ENCODE measurements at regions not wholly inside any gene's neighbourhood (a gene's known extent, or its start where the extent isn't known, plus 50 kb on each side); places are given as distances from the start of the nearest gene placed in this dataset.
"Not testable (repeated sequence)": the region's sequence is repeated elsewhere in the genome, so short reads cannot be mapped to it uniquely, and the experiment has no call there.

DNA sequence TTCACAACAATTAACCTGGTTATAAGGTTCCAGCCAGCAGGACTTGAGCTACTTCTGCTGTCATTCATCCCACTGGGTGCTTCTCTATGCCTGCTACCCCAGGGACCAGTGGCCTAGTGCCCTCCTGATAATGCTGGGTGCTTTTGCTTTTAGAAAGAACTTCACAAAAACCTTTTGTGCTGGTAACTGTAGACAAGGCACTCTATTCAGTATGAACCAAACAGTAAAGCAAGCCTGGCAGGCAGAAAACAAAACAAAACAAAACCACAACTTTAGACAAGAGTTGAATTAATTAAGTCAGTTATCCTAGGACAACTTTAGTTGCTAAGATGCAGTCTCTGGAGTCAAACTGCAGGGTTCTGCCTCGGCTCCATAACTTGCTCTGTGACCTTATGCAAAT lies 61.9 kb upstream of the ADGRL2 start:
- intact Hi-C loops (cut with DNase I), result no loop called here
- Histone ChIP-seq H3K27ac (no peak overlapping the region), H3K9me3 (replicated peaks in 1 of 3) (peaks cover 0 to 4% (median 0%) of the 10 kb centered on the region in 3 donors), H3K36me3 (replicated peaks in 1 of 2) (no peaks in the 10 kb centered on the region), H3K4me1 (replicated peaks in 1 of 2) (peaks cover 0 to 5% of the 10 kb centered on the region in 2 donors), H3K27me3 (no peaks in the 10 kb centered on the region), H3K4me3 (no peak overlapping the region)
- 73 to 83% (median 82%) methylated on average over 1 of the region's 1 CpG for WGBS, 4 donors
- DNase-seq, result no peak
- no peak for TF ChIP-seq POLR2A (IDR thresholded peaks at IDR 0.05)
- TF ChIP-seq, protein P1, sequence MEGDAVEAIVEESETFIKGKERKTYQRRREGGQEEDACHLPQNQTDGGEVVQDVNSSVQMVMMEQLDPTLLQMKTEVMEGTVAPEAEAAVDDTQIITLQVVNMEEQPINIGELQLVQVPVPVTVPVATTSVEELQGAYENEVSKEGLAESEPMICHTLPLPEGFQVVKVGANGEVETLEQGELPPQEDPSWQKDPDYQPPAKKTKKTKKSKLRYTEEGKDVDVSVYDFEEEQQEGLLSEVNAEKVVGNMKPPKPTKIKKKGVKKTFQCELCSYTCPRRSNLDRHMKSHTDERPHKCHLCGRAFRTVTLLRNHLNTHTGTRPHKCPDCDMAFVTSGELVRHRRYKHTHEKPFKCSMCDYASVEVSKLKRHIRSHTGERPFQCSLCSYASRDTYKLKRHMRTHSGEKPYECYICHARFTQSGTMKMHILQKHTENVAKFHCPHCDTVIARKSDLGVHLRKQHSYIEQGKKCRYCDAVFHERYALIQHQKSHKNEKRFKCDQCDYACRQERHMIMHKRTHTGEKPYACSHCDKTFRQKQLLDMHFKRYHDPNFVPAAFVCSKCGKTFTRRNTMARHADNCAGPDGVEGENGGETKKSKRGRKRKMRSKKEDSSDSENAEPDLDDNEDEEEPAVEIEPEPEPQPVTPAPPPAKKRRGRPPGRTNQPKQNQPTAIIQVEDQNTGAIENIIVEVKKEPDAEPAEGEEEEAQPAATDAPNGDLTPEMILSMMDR (IDR thresholded peaks at IDR 0.05), result no peak

DNA sequence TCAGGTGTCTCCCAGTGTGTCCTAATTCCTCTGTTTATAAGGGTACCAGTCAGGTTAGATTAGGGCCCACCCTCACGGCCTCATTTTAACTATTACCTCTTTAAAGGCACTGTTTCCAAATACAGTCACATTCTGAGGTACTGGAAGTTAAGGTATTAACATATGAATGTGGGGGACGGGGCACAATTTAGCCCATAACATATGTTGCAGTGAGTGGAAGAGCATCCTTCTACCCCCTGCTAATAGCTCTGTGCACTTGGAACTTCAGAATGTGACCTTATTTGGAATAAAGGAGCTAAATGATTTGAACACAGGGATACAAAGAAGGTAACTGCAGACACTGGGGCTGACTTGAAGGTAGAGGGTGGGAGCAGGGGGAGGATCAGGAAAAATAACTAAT lies 67.3 kb upstream of the ADGRL2 start:
- Histone ChIP-seq H3K27ac (no peak overlapping the region), H3K9me3 (replicated peaks in 1 of 3) (no peaks in the 10 kb centered on the region), H3K4me3 (no peak overlapping the region), H3K27me3 (no peaks in the 10 kb centered on the region), H3K4me1 (replicated peaks in 1 of 2) (no peaks in the 10 kb centered on the region), H3K36me3 (replicated peaks in 1 of 2) (no peaks in the 10 kb centered on the region)
- no peak for TF ChIP-seq POLR2A (IDR thresholded peaks at IDR 0.05)
- TF ChIP-seq, protein P1 (IDR thresholded peaks at IDR 0.05), result no peak
- intact Hi-C loops (cut with DNase I), result no loop called here
- DNase-seq, result no peak
- WGBS, 4 donors, result 73 to 92% (median 87%) methylated on average over 2 of the region's 2 CpGs

GRCh38 chr1:81731989-81732388 lies 68.7 kb upstream of the ADGRL2 start:
- Histone ChIP-seq H3K4me1 (replicated peaks in 1 of 2) (no peaks in the 10 kb centered on the region), H3K4me3 (no peak overlapping the region), H3K27ac (no peak overlapping the region), H3K9me3 (replicated peaks in 1 of 3) (no peaks in the 10 kb centered on the region), H3K36me3 (replicated peaks in 1 of 2) (no peaks in the 10 kb centered on the region), H3K27me3 (no peaks in the 10 kb centered on the region)
- intact Hi-C loops (cut with DNase I), result no loop called here
- no peak for DNase-seq
- TF ChIP-seq, protein P1 (IDR thresholded peaks at IDR 0.05), result no peak
- TF ChIP-seq POLR2A (IDR thresholded peaks at IDR 0.05), result no peak

GRCh38 chr1:81730881-81731280 lies 69.9 kb upstream of the ADGRL2 start:
- H3K4me3 ChIP-seq, result no peak overlapping the region
- no peak overlapping the region for H3K27ac ChIP-seq
- H3K4me1 ChIP-seq (replicated peaks in 1 of 2), result no peaks in the 10 kb centered on the region
- DNase-seq, result no peak
- no peaks in the 10 kb centered on the region for H3K27me3 ChIP-seq
- intact Hi-C loops (cut with DNase I), result no loop called here
- no peaks in the 10 kb centered on the region for H3K9me3 ChIP-seq (replicated peaks in 1 of 3)
- TF ChIP-seq, protein P1 (IDR thresholded peaks at IDR 0.05), result no peak
- TF ChIP-seq POLR2A (IDR thresholded peaks at IDR 0.05), result no peak
- H3K36me3 ChIP-seq (replicated peaks in 1 of 2), result no peaks in the 10 kb centered on the region
- 83 to 92% (median 89%) methylated on average over 1 of the region's 1 CpG for WGBS, 4 donors

DNA sequence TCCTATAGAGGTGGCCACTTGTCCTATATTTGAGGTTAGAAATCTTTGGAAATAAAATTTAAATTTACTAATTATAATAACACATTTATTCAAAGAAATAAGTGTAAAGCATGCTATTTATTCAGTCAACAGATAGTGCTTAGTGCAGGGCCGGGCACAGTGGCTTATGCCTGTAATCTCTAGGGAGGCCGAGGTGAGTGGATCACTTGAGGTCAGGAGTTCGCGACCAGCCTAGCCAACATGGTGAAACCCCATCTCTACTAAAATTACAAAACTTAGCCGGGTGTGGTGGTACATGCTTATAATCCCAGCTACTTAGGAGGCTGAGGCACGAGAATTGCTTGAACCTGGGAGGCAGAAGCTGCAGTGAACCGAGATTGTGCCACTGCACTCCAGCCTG lies 70.4 kb upstream of the ADGRL2 start:
- 86 to 96% (median 89%) methylated on average over 7 of the region's 7 CpGs for WGBS, 4 donors
- intact Hi-C loops (cut with DNase I); H3K4me1 ChIP-seq (replicated peaks in 1 of 2); H3K36me3 ChIP-seq (replicated peaks in 1 of 2); H3K4me3 ChIP-seq; H3K27me3 ChIP-seq; H3K9me3 ChIP-seq (replicated peaks in 1 of 3); H3K27ac ChIP-seq; DNase-seq: not testable (repeated sequence)

Data from adrenal gland (tissue), 9 donors.